ENCODE measurements at regions not wholly inside any gene's neighbourhood (a gene's known extent, or its start where the extent isn't known, plus 50 kb on each side); places are given as distances from the start of the nearest gene placed in this dataset.
A peak's percentile ranks its signal among the peaks of the same experiment; 100 is the strongest.

GRCh38 chr1:55538428-55538827 lies 323.3 kb upstream of the USP24 start (continued):
- TF ChIP-seq ZBTB3 (CRISPR knock-in tag; IDR thresholded peaks at IDR 0.05; ENCODE audit: borderline replicate concordance, low read depth) (no peak), HIVEP1 (CRISPR knock-in tag; IDR thresholded peaks at IDR 0.05) (no peak), HNF1A (IDR thresholded peaks at IDR 0.05; ENCODE audit: low read depth) (no peak), HNF1A (CRISPR knock-in tag; IDR thresholded peaks at IDR 0.05; ENCODE audit: borderline replicate concordance) (no peak), SUZ12 (IDR thresholded peaks at IDR 0.05; ENCODE audit: low read depth, low read length) (no peak), ZFAT (CRISPR knock-in tag; conservative IDR thresholded peaks at IDR 0.05) (no peak), ZNF207 (IDR thresholded peaks at IDR 0.05; ENCODE audit: borderline replicate concordance) (no peak), TOE1 (CRISPR knock-in tag; IDR thresholded peaks at IDR 0.05) (no peak)
- TF ChIP-seq, protein P1, sequence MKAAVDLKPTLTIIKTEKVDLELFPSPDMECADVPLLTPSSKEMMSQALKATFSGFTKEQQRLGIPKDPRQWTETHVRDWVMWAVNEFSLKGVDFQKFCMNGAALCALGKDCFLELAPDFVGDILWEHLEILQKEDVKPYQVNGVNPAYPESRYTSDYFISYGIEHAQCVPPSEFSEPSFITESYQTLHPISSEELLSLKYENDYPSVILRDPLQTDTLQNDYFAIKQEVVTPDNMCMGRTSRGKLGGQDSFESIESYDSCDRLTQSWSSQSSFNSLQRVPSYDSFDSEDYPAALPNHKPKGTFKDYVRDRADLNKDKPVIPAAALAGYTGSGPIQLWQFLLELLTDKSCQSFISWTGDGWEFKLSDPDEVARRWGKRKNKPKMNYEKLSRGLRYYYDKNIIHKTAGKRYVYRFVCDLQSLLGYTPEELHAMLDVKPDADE (CRISPR knock-in tag; IDR thresholded peaks at IDR 0.05) = no peak

GRCh38 chr1:55536545-55536865 lies 321.3 kb upstream of the USP24 start:
- no peak for ATAC-seq
- FAIRE-seq = peak; percentile 28
- no peak for TF ChIP-seq ATF6 (CRISPR knock-in tag; conservative IDR thresholded peaks at IDR 0.05)
- no peak for TF ChIP-seq ZNF879 (CRISPR knock-in tag; IDR thresholded peaks at IDR 0.05)
- no peak for TF ChIP-seq AGO2 (optimal IDR thresholded peaks at IDR 0.05; ENCODE audit: low read depth, low read length)
- TF ChIP-seq TSC22D2 (CRISPR knock-in tag; IDR thresholded peaks at IDR 0.05; ENCODE audit: borderline replicate concordance) = no peak
- TF ChIP-seq ZNF543 (CRISPR knock-in tag; IDR thresholded peaks at IDR 0.05) = no peak
- no peak for TF ChIP-seq KDM6A (CRISPR knock-in tag; IDR thresholded peaks at IDR 0.05; ENCODE audit: low read depth)
- TF ChIP-seq PPARG (CRISPR knock-in tag; conservative IDR thresholded peaks at IDR 0.05) = no peak
- TF ChIP-seq ZSCAN25 (CRISPR knock-in tag; IDR thresholded peaks at IDR 0.05) = no peak
- TF ChIP-seq ZNF552 (CRISPR knock-in tag; IDR thresholded peaks at IDR 0.05; ENCODE audit: borderline replicate concordance) = no peak
- Histone ChIP-seq H3K79me2 (ENCODE audit: insufficient read depth, low read length) (no peaks in the 10 kb centered on the region), H3K36me3 (replicated peaks in 1 of 2; ENCODE audit: control insufficient read depth in 1 of 2, insufficient read depth in 2 of 2, low read length in 2 of 2) (no peaks in the 10 kb centered on the region), H3K4me1 (ENCODE audit: insufficient read depth, low read length) (peaks cover 54% of the 10 kb centered on the region), H3K27me3 (ENCODE audit: control insufficient read depth in 1 of 2, insufficient read depth in 2 of 2, low read length in 2 of 2) (no peaks in the 10 kb centered on the region), H3K9ac (ENCODE audit: insufficient read depth, low read depth, low read length) (0 out of 2 replicates have a peak overlapping the region, but pooled peaks have one; percentile 9), H3K9me3 (ENCODE audit: low read length) (no peaks in the 10 kb centered on the region), H3K4me3 (replicated peaks in 1 of 3; ENCODE audit: insufficient read depth in 1 of 3, low read depth in 2 of 3, low read length in 3 of 3) (no peak overlapping the region), H2AFZ (ENCODE audit: low read length) (peak overlapping the region; percentile 76), H4K20me1 (ENCODE audit: insufficient read depth, low read length) (no peaks in the 10 kb centered on the region), H3K4me2 (ENCODE audit: low read depth, low read length) (no peak overlapping the region), H3K27ac (ENCODE audit: extremely low read length, insufficient read depth, low read length) (peak overlapping the region; percentile 21)
- no peak for DNase-seq (ENCODE audit: low spot score)
- intact Hi-C loops (cut with micrococcal nuclease; ENCODE audit: unreplicated experiment) = no loop called here
- no TSS peak for BruUV-seq (replicated peaks)
- in situ Hi-C loops (cut with HindIII; ENCODE audit: extremely low pct_ligation_motif_present, low pct_unique_long_range_greater_than_20kb) = loop anchor here (10.0 kb wide), 1 partner anchor 102 kb away; no protein-coding TSS in a partner anchor
- WGBS (ENCODE audit: low lambda C conversion rate) = 92% methylated on average over 2 of the region's 2 CpGs
- ChIA-PET POLR2A (no interaction called here), CTCF (ENCODE audit: low intra/inter-chr PET ratio, low total read pairs) (no interaction called here)
